Transverse colon (tissue), 4 donors: ENCODE measurements at regions not wholly inside any gene's neighbourhood (a gene's known extent, or its start where the extent isn't known, plus 50 kb on each side); places are given as distances from the start of the nearest gene placed in this dataset.

Experiments used
- DNase-seq: peaks from one replicate; pipeline ENCODE4 v3.0.0-alpha.2; 2019
- H3K27ac ChIP-seq, 4 donors: fragments of 200-600 bp; sonication (generic); 2 replicates each; pipeline ENCODE4 v1.5.1; 2016 to 2018; ENCODE audit warnings: inconsistent platforms in 4 of 4
- H3K27me3 ChIP-seq: fragments of 200-600 bp; sonication (generic); 2 replicates; pipeline ENCODE4 v1.5.1; 2017; ENCODE audit warnings: inconsistent platforms
- H3K36me3 ChIP-seq, 4 donors: fragments of 200-600 bp; sonication (generic); 2 replicates each; pipeline ENCODE4 v1.5.1; 2017 to 2019; ENCODE audit warnings: inconsistent platforms in 4 of 4
- H3K4me1 ChIP-seq, 4 donors: fragments of 200-600 bp; sonication (generic); 2 replicates each; pipeline ENCODE4 v1.5.1; 2017 to 2020; ENCODE audit warnings: inconsistent platforms in 4 of 4
- H3K4me3 ChIP-seq, 4 donors: fragments of 200-600 bp; sonication (generic); 1 replicate in 1 of 4; 2 replicates in 3 of 4; pipeline versions ENCODE4 v1.5.1 to v1.6.1; 2017 to 2019; ENCODE audit warnings: inconsistent platforms in 4 of 4
- H3K9me3 ChIP-seq, 2 donors: fragments of 200-600 bp; sonication (generic); 2 replicates each; pipeline ENCODE4 v1.5.1; 2017 to 2019; ENCODE audit warnings: inconsistent platforms in 2 of 2
- EP300 ChIP-seq: sonication (generic); formaldehyde crosslinking; IDR thresholded peaks from one replicate; pipeline ENCODE4 v1.6.1; 2017; ENCODE audit warnings: antibody characterized with exemption, low read depth
- POLR2A ChIP-seq: fragments of 450-650 bp; IDR thresholded peaks from one replicate; pipeline ENCODE4 v1.6.1; 2016; ENCODE audit warnings: antibody characterized with exemption, mild to moderate bottlenecking, moderate library complexity
- POLR2AphosphoS5 ChIP-seq, 3 donors: sonication (generic); formaldehyde crosslinking; IDR thresholded peaks; one replicate each; pipeline ENCODE4 v1.6.1; 2016; ENCODE audit warnings: antibody characterized with exemption in 3 of 3
- WGBS, 2 donors: methylation state at CpG; one replicate each; pipeline ENCODE4 v1.1.5; 2018; ENCODE audit warnings: low coverage in 1 of 2; 5-methylcytosine and 5-hydroxymethylcytosine counted together
- in situ Hi-C, 4 donors: fragments of 200-750 bp; cut with MboI; loops; one replicate each; pipeline versions ENCODE4 v1.15.0 to v1.15.1; 2017; ENCODE audit warnings: low sequenced_read_pairs in 3 of 4, low pct_ligation_motif_present in 1 of 4, low pct_unique_long_range_greater_than_20kb in 1 of 4
- intact Hi-C: fragments of 100-400 bp; cut with DNase I; formaldehyde crosslinking; loops from one replicate; pipeline ENCODE4 v1.15.1; 2023; ENCODE audit warnings: low total_unique reads
- TF ChIP-seq, protein P1 (sequence below), 5 experiments: fragments of 200-600 bp in 3 of 5; fragments of 450-650 bp in 2 of 5; sonication (generic) in 3 of 5; IDR thresholded peaks; 1 replicate in 2 of 5; 2 replicates in 3 of 5; pipeline ENCODE4 v1.5.1; 2016 to 2017; ENCODE audit warnings: antibody characterized with exemption in 5 of 5, inconsistent platforms in 3 of 5, mild to moderate bottlenecking in 2 of 5, moderate library complexity in 1 of 5

GRCh38 chr5:117041926-117042595 is 467.4 kb upstream of the SEMA6A start:
- TF ChIP-seq POLR2AphosphoS5 (IDR thresholded peaks at IDR 0.05) (no peak), POLR2A (no peak), EP300 (no peak)
- TF ChIP-seq, protein P1, sequence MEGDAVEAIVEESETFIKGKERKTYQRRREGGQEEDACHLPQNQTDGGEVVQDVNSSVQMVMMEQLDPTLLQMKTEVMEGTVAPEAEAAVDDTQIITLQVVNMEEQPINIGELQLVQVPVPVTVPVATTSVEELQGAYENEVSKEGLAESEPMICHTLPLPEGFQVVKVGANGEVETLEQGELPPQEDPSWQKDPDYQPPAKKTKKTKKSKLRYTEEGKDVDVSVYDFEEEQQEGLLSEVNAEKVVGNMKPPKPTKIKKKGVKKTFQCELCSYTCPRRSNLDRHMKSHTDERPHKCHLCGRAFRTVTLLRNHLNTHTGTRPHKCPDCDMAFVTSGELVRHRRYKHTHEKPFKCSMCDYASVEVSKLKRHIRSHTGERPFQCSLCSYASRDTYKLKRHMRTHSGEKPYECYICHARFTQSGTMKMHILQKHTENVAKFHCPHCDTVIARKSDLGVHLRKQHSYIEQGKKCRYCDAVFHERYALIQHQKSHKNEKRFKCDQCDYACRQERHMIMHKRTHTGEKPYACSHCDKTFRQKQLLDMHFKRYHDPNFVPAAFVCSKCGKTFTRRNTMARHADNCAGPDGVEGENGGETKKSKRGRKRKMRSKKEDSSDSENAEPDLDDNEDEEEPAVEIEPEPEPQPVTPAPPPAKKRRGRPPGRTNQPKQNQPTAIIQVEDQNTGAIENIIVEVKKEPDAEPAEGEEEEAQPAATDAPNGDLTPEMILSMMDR (IDR thresholded peaks at IDR 0.05), result no peak
- Histone ChIP-seq H3K27me3 (no peaks in the 10 kb centered on the region), H3K9me3 (no peaks in the 10 kb centered on the region), H3K27ac (no peak overlapping the region), H3K36me3 (no peaks in the 10 kb centered on the region), H3K4me1 (no peaks in the 10 kb centered on the region), H3K4me3 (no peak overlapping the region)
- WGBS, 2 donors, result 67 to 75% methylated on average over 6 of the region's 6 CpGs
- intact Hi-C loops (no loop called here), in situ Hi-C loops (no loop called here)
- DNase-seq, result no peak

DNA sequence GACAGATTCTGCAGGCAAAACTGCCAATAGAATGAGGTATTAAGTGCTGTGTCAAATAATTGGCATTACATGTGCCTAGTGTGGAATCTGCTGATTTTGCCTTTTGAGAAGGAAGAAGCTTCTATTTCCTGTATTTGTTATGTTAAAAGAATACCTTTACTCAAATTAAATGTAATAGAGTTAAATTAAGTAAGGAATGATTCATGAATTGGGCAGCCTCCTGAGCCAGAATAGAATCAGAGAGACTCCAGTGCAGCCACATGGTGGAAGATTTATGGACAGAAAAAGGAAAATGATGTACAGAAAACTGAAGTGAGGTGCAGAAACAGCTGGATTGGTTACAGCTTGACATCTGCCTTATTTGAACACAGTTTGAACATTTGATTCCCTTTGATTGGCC is 464.4 kb upstream of the SEMA6A start:
- Histone ChIP-seq H3K27me3 (no peaks in the 10 kb centered on the region), H3K9me3 (no peaks in the 10 kb centered on the region), H3K36me3 (no peaks in the 10 kb centered on the region), H3K4me3 (no peak overlapping the region), H3K27ac (no peak overlapping the region), H3K4me1 (no peaks in the 10 kb centered on the region)
- intact Hi-C loops (no loop called here), in situ Hi-C loops (no loop called here)
- TF ChIP-seq EP300 (no peak), POLR2A (no peak), POLR2AphosphoS5 (IDR thresholded peaks at IDR 0.05) (no peak)
- TF ChIP-seq, protein P1 (IDR thresholded peaks at IDR 0.05), result no peak
- DNase-seq, result no peak

GRCh38 chr5:117027384-117027783 is 452.8 kb upstream of the SEMA6A start:
- no peak for TF ChIP-seq EP300
- Histone ChIP-seq H3K27me3 (no peaks in the 10 kb centered on the region), H3K27ac (no peak overlapping the region), H3K4me1 (no peaks in the 10 kb centered on the region), H3K9me3 (no peaks in the 10 kb centered on the region), H3K36me3 (no peaks in the 10 kb centered on the region), H3K4me3 (no peak overlapping the region)
- WGBS, 2 donors, result 88 to 100% methylated on average over 2 of the region's 2 CpGs
- intact Hi-C loops, result no loop called here
- in situ Hi-C loops, result no loop called here
- DNase-seq, result no peak

- 62 to 63% methylated on average over 2 of the region's 2 CpGs for WGBS, 2 donors
- H3K36me3 ChIP-seq, result no peaks in the 10 kb centered on the region
- TF ChIP-seq, protein P1 (IDR thresholded peaks at IDR 0.05), result no peak
- TF ChIP-seq POLR2AphosphoS5 (IDR thresholded peaks at IDR 0.05), result no peak
- DNase-seq, result no peak
- intact Hi-C loops, result no loop called here
- no peaks in the 10 kb centered on the region for H3K4me1 ChIP-seq
- in situ Hi-C loops, result no loop called here
- H3K27ac ChIP-seq, result no peak overlapping the region
- no peak overlapping the region for H3K4me3 ChIP-seq
- no peaks in the 10 kb centered on the region for H3K9me3 ChIP-seq
- no peaks in the 10 kb centered on the region for H3K27me3 ChIP-seq
Observed at GRCh38 chr5:117020999-117021398, 446.4 kb upstream of the SEMA6A start.

GRCh38 chr5:117013280-117013877 is 438.8 kb upstream of the SEMA6A start:
- TF ChIP-seq POLR2AphosphoS5 (IDR thresholded peaks at IDR 0.05) (no peak), EP300 (no peak), POLR2A (no peak)
- TF ChIP-seq, protein P1 (IDR thresholded peaks at IDR 0.05), result no peak
- no peak for DNase-seq
- no peaks in the 10 kb centered on the region for H3K36me3 ChIP-seq
- intact Hi-C loops, result no loop called here
- no peaks in the 10 kb centered on the region for H3K4me1 ChIP-seq
- H3K9me3 ChIP-seq, result no peaks in the 10 kb centered on the region
- in situ Hi-C loops, result no loop called here
- no peaks in the 10 kb centered on the region for H3K27me3 ChIP-seq
- no peak overlapping the region for H3K27ac ChIP-seq
- H3K4me3 ChIP-seq, result no peak overlapping the region
- 77% methylated on average over 5 of the region's 5 CpGs; no CpG with 5 or more reads in 1 of the 2 donors for WGBS, 2 donors
